GM21717 (cell line): ENCODE measurements at regions not wholly inside any gene's neighbourhood (a gene's known extent, or its start where the extent isn't known, plus 50 kb on each side); places are given as distances from the start of the nearest gene placed in this dataset.
"Not testable (repeated sequence)": the region's sequence is repeated elsewhere in the genome, so short reads cannot be mapped to it uniquely, and the experiment has no call there.

ENCODE experiments used
- ATAC-seq: cut with Tn5 transposase; IDR thresholded peaks from one replicate; pipeline ENCODE4 v1.9.1; 2021; ENCODE audit warnings: mild to moderate bottlenecking, moderate library complexity; ENCODE audit not compliant: unreplicated experiment

DNA sequence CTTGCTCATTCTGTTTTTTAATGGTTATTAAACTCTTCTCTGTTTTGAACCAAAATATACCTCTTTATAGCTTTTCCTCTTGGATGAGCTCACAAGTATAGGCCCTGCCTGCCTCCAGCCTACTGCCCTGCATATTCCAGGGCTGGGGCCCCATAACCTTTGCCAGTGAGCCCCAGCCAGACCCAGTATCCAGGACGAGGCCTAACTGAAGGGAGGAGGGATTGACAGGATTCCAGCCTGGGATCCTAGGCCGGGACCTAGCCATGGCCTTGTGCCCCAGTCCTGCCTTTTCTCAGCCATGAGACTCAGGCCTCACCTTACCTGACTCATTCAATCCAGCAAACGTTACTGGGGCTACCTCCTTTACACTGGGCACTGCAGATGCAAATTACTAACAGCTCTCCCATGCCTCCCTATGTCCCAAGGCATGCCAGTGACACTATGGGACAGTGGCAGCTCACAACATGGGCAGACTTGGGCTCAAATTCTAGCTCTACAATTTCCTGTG, 159.2 kb downstream of the DDX1 start:
- no peak for ATAC-seq

DNA sequence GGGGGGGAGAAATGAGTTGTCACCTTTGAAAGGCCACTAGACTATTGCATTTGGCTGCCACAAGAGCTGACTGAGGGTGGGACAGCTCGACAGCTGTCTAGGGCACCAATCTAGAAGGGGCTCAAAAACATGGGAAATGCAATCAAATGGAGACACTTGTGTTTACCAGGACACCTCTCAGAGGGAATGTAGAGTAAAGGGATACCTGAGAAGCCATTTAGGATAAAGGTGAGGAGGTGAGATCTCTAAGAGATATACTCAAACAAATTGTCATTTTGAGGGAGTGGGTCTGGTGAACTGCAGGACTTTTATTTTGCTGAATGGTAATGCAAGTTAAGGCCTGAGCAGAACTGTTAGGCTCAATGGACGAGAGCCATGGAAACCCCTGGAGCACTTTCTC, 159.8 kb downstream of the DDX1 start:
- no peak for ATAC-seq

- ATAC-seq = no peak
Measured at GRCh38 chr2:15752552-15753232, 161.0 kb downstream of the DDX1 start.

- ATAC-seq = no peak
Measured at GRCh38 chr2:15753233-15753798, 161.6 kb downstream of the DDX1 start.

DNA sequence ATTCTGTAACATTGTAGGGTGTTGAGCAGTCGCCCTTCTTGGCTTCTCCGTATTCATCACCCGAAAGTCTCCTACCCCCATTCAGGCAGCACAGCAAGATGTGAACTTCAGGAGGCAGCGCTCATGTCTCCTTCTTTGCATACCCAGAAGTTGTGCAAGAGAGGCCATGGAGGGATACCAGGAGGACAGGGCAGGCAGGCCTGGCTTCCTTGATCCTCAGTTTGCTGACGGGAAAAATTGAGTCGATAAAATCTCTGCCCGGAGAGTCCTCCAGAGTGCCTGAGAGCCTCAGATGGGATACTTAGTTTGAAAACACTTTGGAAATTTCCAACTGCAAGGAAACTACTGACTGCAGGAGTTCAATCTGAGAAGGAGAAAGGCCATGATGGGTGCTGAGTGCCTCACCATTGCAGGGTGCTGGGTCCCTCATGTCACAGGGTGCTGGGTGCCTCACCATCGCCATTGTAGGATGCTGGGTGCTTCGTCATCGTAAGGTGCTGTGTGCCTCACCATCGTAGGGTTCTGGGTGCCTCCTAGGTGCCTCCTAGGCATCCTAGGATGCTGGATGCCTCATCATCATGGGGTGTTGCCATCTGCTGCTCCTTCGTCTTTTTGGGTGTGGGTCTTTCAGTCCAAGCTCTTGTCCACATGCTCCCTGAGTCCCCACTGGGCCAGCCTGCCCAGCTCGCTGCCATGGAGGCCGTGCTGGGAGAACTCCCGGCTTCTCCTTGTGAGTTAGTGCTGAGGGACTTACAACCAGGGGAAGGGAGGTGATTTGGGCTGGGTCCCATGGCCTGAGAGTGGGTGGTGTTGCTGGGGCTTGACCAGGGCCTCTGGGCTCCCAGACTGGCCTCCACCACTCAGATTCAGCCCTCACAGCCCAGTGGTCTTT, 162.4 kb downstream of the DDX1 start:
- no peak for ATAC-seq

GRCh38 chr2:15754703-15755099, 163.0 kb downstream of the DDX1 start:
- ATAC-seq = no peak

GRCh38 chr2:15755528-15755927, 163.9 kb downstream of the DDX1 start:
- ATAC-seq = no peak

GRCh38 chr2:15756011-15756550, 164.4 kb downstream of the DDX1 start:
- ATAC-seq = no peak

DNA sequence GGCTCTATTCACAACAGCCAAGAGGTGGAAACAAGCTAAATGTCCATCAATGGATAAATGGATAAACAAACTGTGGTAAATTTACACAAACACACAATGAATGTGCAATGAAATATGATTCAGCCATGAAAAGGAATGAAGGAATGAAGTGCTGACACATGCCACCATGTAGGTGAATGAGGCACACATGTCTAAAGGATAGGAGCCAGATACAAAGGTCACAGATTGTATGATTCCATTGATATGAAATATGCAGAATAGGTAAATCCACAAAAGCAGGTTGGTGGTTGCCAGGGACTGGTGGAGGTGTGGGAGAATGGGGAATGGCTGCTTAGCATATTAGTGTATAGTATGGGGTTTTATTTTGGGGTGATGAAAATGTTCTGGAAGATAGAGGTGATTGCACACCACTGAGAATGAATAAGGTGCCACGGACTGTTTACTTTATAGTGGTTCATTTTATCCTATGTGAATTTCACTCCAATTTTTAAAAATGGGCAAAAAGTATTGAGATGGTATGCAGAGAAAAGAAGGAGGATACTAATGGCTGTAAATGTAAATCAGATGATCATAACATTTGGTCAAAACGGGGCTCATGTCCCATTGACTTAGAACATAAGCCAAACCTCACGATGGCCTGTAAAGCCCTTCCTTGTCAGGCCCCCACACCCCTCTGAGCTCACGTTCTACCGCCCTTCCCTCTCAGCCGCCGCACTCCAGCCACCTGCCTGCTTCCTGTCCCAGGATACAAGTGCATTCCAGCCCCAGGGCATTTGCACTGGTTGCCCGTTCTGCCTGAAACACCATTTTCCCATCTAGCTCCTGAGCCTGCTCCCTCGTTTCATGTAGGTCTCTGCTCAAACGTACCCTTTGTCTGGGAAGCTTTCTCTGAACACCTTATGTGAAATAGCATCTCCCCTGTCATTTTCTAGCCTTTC, 165.5 kb downstream of the DDX1 start:
- no peak for ATAC-seq

- ATAC-seq = no peak
Measured at GRCh38 chr2:15757820-15758586, 166.3 kb downstream of the DDX1 start.

GRCh38 chr2:15758848-15759247, 167.2 kb downstream of the DDX1 start:
- no peak for ATAC-seq

GRCh38 chr2:15759385-15759784, 167.7 kb downstream of the DDX1 start:
- no peak for ATAC-seq

GRCh38 chr2:15759791-15760190, 168.1 kb downstream of the DDX1 start:
- not testable (repeated sequence) for ATAC-seq

DNA sequence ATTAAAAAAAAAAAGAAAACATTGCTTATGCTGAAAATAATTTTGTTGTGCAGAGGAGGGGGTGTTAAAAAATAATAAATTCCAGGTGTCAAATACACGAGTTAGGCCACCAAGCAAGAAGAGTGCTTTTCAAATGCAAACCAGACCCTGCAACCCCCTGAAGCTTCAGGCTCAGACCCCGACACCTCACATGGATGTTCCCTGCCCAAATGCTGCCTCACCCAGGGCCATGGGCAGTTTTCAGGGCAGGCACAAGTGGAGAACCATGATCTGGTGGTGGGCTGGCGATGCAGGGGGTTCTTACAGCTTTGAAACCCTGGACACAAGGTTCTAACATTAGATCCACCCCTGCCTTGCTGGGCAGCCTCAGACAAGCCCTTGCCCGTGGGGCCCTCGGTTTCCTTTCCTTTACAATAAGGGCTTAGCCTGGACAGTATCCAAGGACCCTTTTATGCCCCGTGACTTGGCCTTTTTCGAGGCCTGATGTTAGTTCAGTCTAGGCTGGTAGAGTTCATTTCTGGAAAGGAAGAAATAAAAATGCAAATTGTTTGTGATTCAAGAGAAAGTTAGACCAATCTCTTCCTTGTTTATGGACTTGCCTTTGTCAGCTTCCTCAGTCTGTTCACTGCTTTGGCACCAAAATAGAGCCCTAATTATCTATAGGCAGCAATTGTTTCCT, 168.7 kb downstream of the DDX1 start:
- ATAC-seq = no peak

- no peak for ATAC-seq
Measured at GRCh38 chr2:15761056-15761455, 169.4 kb downstream of the DDX1 start.

DNA sequence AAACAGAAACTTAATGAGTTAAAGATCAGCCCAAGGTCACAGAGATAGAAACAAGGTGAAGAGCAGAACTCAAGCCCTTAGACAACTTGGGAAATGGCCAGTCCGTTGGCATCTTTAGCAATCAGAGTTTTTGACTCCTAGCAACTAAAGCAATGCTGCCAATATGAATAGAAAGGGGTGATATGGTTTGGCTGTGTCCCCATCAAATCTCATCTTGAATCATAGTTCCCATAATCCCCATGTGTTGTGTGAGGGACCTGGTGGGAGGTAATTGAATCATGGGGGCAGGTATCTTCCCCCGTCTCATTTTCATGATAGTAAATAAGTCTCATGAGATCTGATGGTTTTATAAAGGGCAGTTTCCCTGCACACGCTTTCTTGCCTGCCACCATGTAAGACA, 170.2 kb downstream of the DDX1 start:
- ATAC-seq = no peak

DNA sequence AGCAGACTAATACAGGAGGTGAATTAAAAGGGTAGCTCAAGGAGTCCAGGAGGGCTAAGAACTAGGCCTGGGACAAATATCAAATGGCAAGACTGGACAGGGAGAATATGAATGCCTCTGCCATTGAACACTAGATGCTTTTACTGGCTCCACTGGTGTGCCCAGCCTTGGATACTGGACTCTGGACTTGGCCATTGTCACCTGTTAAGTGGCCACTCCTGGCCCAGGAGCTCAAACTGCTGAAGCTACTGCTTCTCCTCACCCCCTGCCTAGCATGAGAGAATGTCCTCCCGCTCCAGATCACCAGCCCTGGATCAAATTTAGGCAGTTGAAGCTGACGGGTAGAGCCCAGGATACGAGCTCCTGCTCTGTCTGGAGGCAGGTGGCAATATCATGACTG, 170.8 kb downstream of the DDX1 start:
- ATAC-seq = no peak

DNA sequence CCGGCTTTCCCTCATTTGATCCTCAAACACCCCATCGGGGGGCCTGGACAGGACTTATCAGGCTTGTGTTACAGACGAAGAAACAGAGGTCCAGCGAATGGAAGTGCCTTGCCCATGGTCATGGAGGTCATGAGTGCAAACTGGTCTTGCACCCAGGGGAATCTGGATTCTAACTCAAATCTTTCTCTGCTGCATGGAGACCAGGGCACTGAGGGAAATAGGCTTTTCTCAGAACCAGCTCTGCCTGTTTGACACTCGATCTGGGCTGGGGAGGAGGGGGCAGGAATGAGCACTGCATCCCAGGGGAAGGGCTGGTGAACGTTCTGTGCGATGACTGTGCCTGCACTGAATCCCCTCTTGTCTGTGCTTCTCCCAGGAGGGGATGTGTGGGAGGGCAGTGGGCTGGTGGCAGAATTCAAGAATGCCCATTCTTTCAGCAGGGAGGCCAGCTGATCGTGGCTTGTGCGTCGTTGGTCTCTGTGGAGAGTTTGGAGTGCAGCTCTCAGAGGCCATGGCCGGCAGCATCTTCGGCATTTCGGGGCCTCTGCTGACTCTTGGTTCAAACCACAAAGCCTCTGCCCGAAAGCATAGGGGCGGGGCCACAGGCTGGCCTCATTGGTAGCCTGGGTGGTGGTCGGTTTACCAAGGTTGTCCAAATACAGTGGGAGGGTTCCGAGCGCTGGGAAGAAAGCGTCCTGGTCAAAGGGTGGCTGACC, 171.6 kb downstream of the DDX1 start:
- ATAC-seq = no peak
